Brain microvascular endothelial cell (primary cell): ENCODE measurements at regions not wholly inside any gene's neighbourhood (a gene's known extent, or its start where the extent isn't known, plus 50 kb on each side); places are given as distances from the start of the nearest gene placed in this dataset.

Experiments
- DNase-seq: peaks from one replicate; pipeline ENCODE4 v3.0.0-alpha.2; 2020
- H3K27ac ChIP-seq: fragments of 250-450 bp; sonication (Bioruptor Pico); 2 replicates; pipeline ENCODE4 v1.5.1; 2020; ENCODE audit warnings: mild to moderate bottlenecking, moderate library complexity
- H3K27me3 ChIP-seq: fragments of 250-450 bp; sonication (Bioruptor Pico); replicated peaks from 2 replicates; pipeline ENCODE4 v1.5.1; 2020; ENCODE audit warnings: mild to moderate bottlenecking
- H3K36me3 ChIP-seq: fragments of 250-450 bp; sonication (Bioruptor Pico); replicated peaks from 2 replicates; pipeline ENCODE4 v1.5.1; 2020; ENCODE audit warnings: mild to moderate bottlenecking
- H3K4me3 ChIP-seq: 2 replicates; pipeline ENCODE4 v1.5.1; 2011; ENCODE audit warnings: low read depth, mild to moderate bottlenecking, control low read depth, low read length, moderate library complexity
- CTCF ChIP-seq: IDR thresholded peaks from 2 replicates; pipeline ENCODE4 v1.5.1; 2011; ENCODE audit warnings: low read depth, mild to moderate bottlenecking, moderate library complexity, low read length, control low read depth, inconsistent platforms; ENCODE audit errors: missing control alignments
- in situ Hi-C: cut with HindIII; loops from 2 replicates; pipeline ENCODE4 v1.10.0; 2017; ENCODE audit warnings: low sequenced_read_pairs, low pct_ligation_motif_present

GRCh38 chr6:170210026-170210390 is 80.9 kb downstream of the DLL1 start:
- no peaks in the 10 kb centered on the region for H3K27me3 ChIP-seq
- DNase-seq, result no peak
- no peak for TF ChIP-seq CTCF
- H3K27ac ChIP-seq, result no peak overlapping the region
- no peak overlapping the region for H3K4me3 ChIP-seq
- H3K36me3 ChIP-seq, result no peaks in the 10 kb centered on the region
- in situ Hi-C loops, result no loop called here

GRCh38 chr6:170209354-170210025 is 81.4 kb downstream of the DLL1 start:
- Histone ChIP-seq H3K36me3 (no peaks in the 10 kb centered on the region), H3K27ac (no peak overlapping the region), H3K4me3 (no peak overlapping the region), H3K27me3 (no peaks in the 10 kb centered on the region)
- DNase-seq, result no peak
- in situ Hi-C loops, result no loop called here
- TF ChIP-seq CTCF, result no peak

GRCh38 chr6:170208651-170209353 is 82.1 kb downstream of the DLL1 start:
- Histone ChIP-seq H3K36me3 (no peaks in the 10 kb centered on the region), H3K4me3 (no peak overlapping the region), H3K27me3 (no peaks in the 10 kb centered on the region), H3K27ac (no peak overlapping the region)
- TF ChIP-seq CTCF, result no peak
- DNase-seq, result no peak
- in situ Hi-C loops, result no loop called here

GRCh38 chr6:170208182-170208601 is 82.7 kb downstream of the DLL1 start:
- Histone ChIP-seq H3K36me3 (no peaks in the 10 kb centered on the region), H3K27ac (no peak overlapping the region), H3K4me3 (no peak overlapping the region), H3K27me3 (no peaks in the 10 kb centered on the region)
- no peak for DNase-seq
- in situ Hi-C loops, result no loop called here
- TF ChIP-seq CTCF, result no peak

- H3K36me3 ChIP-seq, result no peaks in the 10 kb centered on the region
- no peak for DNase-seq
- in situ Hi-C loops, result no loop called here
- no peak overlapping the region for H3K27ac ChIP-seq
- no peaks in the 10 kb centered on the region for H3K27me3 ChIP-seq
- no peak for TF ChIP-seq CTCF
- H3K4me3 ChIP-seq, result no peak overlapping the region
These were observed 83.2 kb downstream of the DLL1 start for GRCh38 chr6:170207586-170208181.
